HepG2 (cell line): ENCODE measurements at regions not wholly inside any gene's neighbourhood (a gene's known extent, or its start where the extent isn't known, plus 50 kb on each side); places are given as distances from the start of the nearest gene placed in this dataset.
A peak's percentile ranks its signal among the peaks of the same experiment; 100 is the strongest.

Source experiments
- ATAC-seq: fragments of 200-7000 bp; cut with Tn5 transposase; 3 replicates; pipeline ENCODE4 v1.9.1; 2020; ENCODE audit warnings: mild to moderate bottlenecking, moderate library complexity
- BruUV-seq: library from RNA; stranded (reverse); fragments of 400-500 nt; replicated peaks from 2 replicates; lab custom pipeline; 2021; lab: Mats Ljungman, UMichigan
- CTCF ChIA-PET: fragments of 300-600 bp; formaldehyde crosslinking; extraction: SDS; loops from one replicate; lab custom pipeline; 2021; ENCODE audit warnings: low total read pairs, inconsistent platforms, low intra/inter-chr PET ratio; lab: Yijun Ruan, JAX
- POLR2A ChIA-PET: fragments of 350-600 bp; sonication (Branson Sonifier 250); formaldehyde crosslinking; loops from one replicate; lab custom pipeline; 2020; ENCODE audit warnings: antibody characterized with exemption, inconsistent platforms; lab: Yijun Ruan, JAX
- DNase-seq: peaks from one replicate; pipeline ENCODE4 v3.0.0-alpha.2; 2015; ENCODE audit warnings: low spot score
- FAIRE-seq: peaks from 3 replicates; lab custom pipeline; 2011; peaks lifted over from hg19 to GRCh38; lab: Jason Lieb, UNC
- H2AFZ ChIP-seq: one replicate; pipeline ENCODE4 v1.6.1; 2011; ENCODE audit warnings: low read length, inconsistent platforms
- H3K27ac ChIP-seq: fragments of 300-600 bp; 3 replicates; pipeline ENCODE4 v1.8.0; 2011; ENCODE audit warnings: mixed run types, mild to moderate bottlenecking, mixed read lengths, low read length, inconsistent platforms; ENCODE audit not compliant: insufficient read depth; ENCODE audit errors: extremely low read length
- H3K27me3 ChIP-seq, 2 experiments: fragments of 200-600 bp in 1 of 2; 2 replicates in 1 of 2; 3 replicates in 1 of 2; pipeline versions ENCODE4 v1.6.0 to v1.8.0; 2011; ENCODE audit warnings: low read length in 2 of 2, mild to moderate bottlenecking in 2 of 2, moderate library complexity in 2 of 2, inconsistent platforms in 1 of 2; ENCODE audit not compliant: insufficient read depth in 2 of 2, control insufficient read depth in 1 of 2
- H3K36me3 ChIP-seq, 2 experiments: fragments of 200-600 bp in 1 of 2; replicated peaks in 1 of 2; 2 replicates in 1 of 2; 3 replicates in 1 of 2; pipeline versions ENCODE4 v1.5.1 to v1.8.0; 2011; ENCODE audit warnings: low read length in 2 of 2, inconsistent platforms in 1 of 2; ENCODE audit not compliant: insufficient read depth in 2 of 2, control insufficient read depth in 1 of 2
- H3K4me1 ChIP-seq: 2 replicates; pipeline ENCODE4 v1.5.1; 2012; ENCODE audit warnings: low read length, inconsistent platforms; ENCODE audit not compliant: insufficient read depth
- H3K4me2 ChIP-seq: 2 replicates; pipeline ENCODE4 v1.6.0; 2011; ENCODE audit warnings: low read depth, low read length, inconsistent platforms
- H3K4me3 ChIP-seq, 3 experiments: fragments of 200-600 bp in 1 of 3; sonication (generic), shearing (Covaris generic) in 1 of 3; replicated peaks in 1 of 3; 2 replicates each; pipeline ENCODE4 v1.5.1; 2011 to 2016; ENCODE audit warnings: low read length in 3 of 3, inconsistent platforms in 2 of 3, low read depth in 2 of 3, mild to moderate bottlenecking in 2 of 3, control low read depth in 1 of 3, mixed read lengths in 1 of 3; ENCODE audit not compliant: insufficient read depth in 1 of 3
- H3K79me2 ChIP-seq: one replicate; pipeline ENCODE4 v1.6.1; 2011; ENCODE audit warnings: low read length, inconsistent platforms; ENCODE audit not compliant: insufficient read depth
- H3K9ac ChIP-seq: 2 replicates; pipeline ENCODE4 v1.6.0; 2011; ENCODE audit warnings: mild to moderate bottlenecking, low read depth, low read length, inconsistent platforms; ENCODE audit not compliant: insufficient read depth
- H3K9me3 ChIP-seq: 2 replicates; pipeline ENCODE4 v1.5.1; 2012; ENCODE audit warnings: mild to moderate bottlenecking, low read length
- H4K20me1 ChIP-seq: 2 replicates; pipeline ENCODE4 v1.6.0; 2011; ENCODE audit warnings: inconsistent platforms, mild to moderate bottlenecking, low read length, moderate library complexity; ENCODE audit not compliant: insufficient read depth
- ADNP ChIP-seq: sonication (generic); formaldehyde crosslinking; IDR thresholded peaks from 2 replicates; pipeline ENCODE4 v1.4.0; 2020; ENCODE audit warnings: missing genetic modification reagents
- ATF7 ChIP-seq, 2 experiments: fragments of 450-650 bp in 1 of 2; sonication (generic) in 1 of 2; formaldehyde crosslinking in 1 of 2; IDR thresholded peaks; 2 replicates each; pipeline versions ENCODE4 v1.4.0 to v1.6.1; 2016 to 2020; ENCODE audit warnings: antibody characterized with exemption in 1 of 2, mild to moderate bottlenecking in 1 of 2, missing genetic modification reagents in 1 of 2
- CREB1 ChIP-seq, 2 experiments: fragments of 450-650 bp in 1 of 2; IDR thresholded peaks; 2 replicates each; pipeline ENCODE4 v1.6.1; 2016 to 2017; ENCODE audit warnings: control low read depth in 1 of 2, mild to moderate bottlenecking in 1 of 2, missing compliant biosample characterization in 1 of 2, missing genetic modification characterization in 1 of 2
- FOXK2 ChIP-seq: fragments of 450-650 bp; IDR thresholded peaks from 2 replicates; pipeline ENCODE4 v1.6.1; 2016
- SALL2 ChIP-seq: sonication (generic); formaldehyde crosslinking; IDR thresholded peaks from 2 replicates; pipeline ENCODE4 v1.8.1; 2023; ENCODE audit warnings: mild to moderate bottlenecking, missing genetic modification reagents, inconsistent platforms
- SETDB1 ChIP-seq: sonication (generic); formaldehyde crosslinking; IDR thresholded peaks from 2 replicates; pipeline ENCODE4 v1.5.1; 2020; ENCODE audit warnings: missing genetic modification reagents, mild to moderate bottlenecking, borderline replicate concordance
- ZFP41 ChIP-seq: sonication (generic); formaldehyde crosslinking; IDR thresholded peaks from 2 replicates; pipeline ENCODE4 v1.4.0; 2020; ENCODE audit warnings: mild to moderate bottlenecking, missing genetic modification reagents, borderline replicate concordance
- ZFP82 ChIP-seq: sonication (generic); formaldehyde crosslinking; IDR thresholded peaks from 2 replicates; pipeline ENCODE4 v1.5.1; 2020; ENCODE audit warnings: mild to moderate bottlenecking, missing genetic modification reagents, borderline replicate concordance
- WGBS: methylation state at CpG from one replicate; pipeline ENCODE4 v1.1.6; 2017; ENCODE audit warnings: low lambda C conversion rate; 5-methylcytosine and 5-hydroxymethylcytosine counted together
- in situ Hi-C: cut with HindIII; loops from 2 replicates; pipeline ENCODE4 v1.10.0; 2017; ENCODE audit warnings: low pct_unique_long_range_greater_than_20kb; ENCODE audit not compliant: extremely low pct_ligation_motif_present
- intact Hi-C: fragments of 100-400 bp; cut with micrococcal nuclease; formaldehyde crosslinking; loops from one replicate; pipeline ENCODE4 v1.10.0; 2022; ENCODE audit not compliant: unreplicated experiment
- TF ChIP-seq, protein P1 (sequence below): sonication (generic); formaldehyde crosslinking; conservative IDR thresholded peaks from 2 replicates; pipeline ENCODE4 v1.5.0; 2020; ENCODE audit warnings: missing genetic modification reagents

DNA sequence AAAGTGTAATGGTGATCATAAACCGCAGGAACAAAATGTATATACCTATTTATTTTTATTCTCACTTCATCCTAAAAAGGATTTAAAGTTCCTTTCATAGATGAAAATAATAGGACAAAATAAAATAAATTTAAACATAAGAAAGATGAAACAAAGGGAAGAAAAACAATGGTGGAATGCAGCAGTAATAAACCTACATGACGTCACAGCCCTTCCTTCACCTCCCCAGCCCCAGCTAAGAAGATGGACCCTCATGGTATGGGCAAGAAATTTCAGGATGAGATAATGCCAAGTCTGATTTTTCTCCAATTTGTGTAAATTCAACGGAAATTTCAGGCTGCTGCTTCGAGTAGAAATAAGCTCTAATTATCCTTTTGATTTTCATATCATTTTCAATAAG is 381.0 kb downstream of the LRIG3 start:
- CTCF ChIA-PET = interaction anchor here (3.1 kb wide), 1 partner anchor 610 kb away, joined by 43 read pairs; no protein-coding TSS in a partner anchor
- intact Hi-C loops = no loop called here
- no peak overlapping the region for H2AFZ ChIP-seq

More for the DNA sequence above, 381.0 kb downstream of the LRIG3 start:
- Histone ChIP-seq H3K9me3 (no peaks in the 10 kb centered on the region), H3K9ac (no peak overlapping the region), H3K36me3 (no peaks in the 10 kb centered on the region), H3K79me2 (no peaks in the 10 kb centered on the region), H4K20me1 (no peaks in the 10 kb centered on the region), H3K4me3 (no peak overlapping the region), H3K4me2 (no peak overlapping the region), H3K27ac (no peak overlapping the region), H3K4me1 (no peaks in the 10 kb centered on the region), H3K27me3 (no peaks in the 10 kb centered on the region)
- BruUV-seq = no TSS peak
- FAIRE-seq = no peak
- in situ Hi-C loops = no loop called here
- DNase-seq = no peak
- WGBS = 9% methylated on average over 4 of the region's 4 CpGs
- TF ChIP-seq ATF7 (IDR thresholded peaks at IDR 0.05) (peak; percentile 66), ATF7 (CRISPR knock-in tag; IDR thresholded peaks at IDR 0.05) (no peak), CREB1 (IDR thresholded peaks at IDR 0.05) (peak; percentile 92), CREB1 (CRISPR knock-in tag; IDR thresholded peaks at IDR 0.05) (no peak), ZFP41 (CRISPR knock-in tag) (no peak), ADNP (CRISPR knock-in tag) (no peak), SALL2 (no peak), ZFP82 (CRISPR knock-in tag) (no peak), FOXK2 (no peak), SETDB1 (CRISPR knock-in tag) (no peak)
- TF ChIP-seq, protein P1, sequence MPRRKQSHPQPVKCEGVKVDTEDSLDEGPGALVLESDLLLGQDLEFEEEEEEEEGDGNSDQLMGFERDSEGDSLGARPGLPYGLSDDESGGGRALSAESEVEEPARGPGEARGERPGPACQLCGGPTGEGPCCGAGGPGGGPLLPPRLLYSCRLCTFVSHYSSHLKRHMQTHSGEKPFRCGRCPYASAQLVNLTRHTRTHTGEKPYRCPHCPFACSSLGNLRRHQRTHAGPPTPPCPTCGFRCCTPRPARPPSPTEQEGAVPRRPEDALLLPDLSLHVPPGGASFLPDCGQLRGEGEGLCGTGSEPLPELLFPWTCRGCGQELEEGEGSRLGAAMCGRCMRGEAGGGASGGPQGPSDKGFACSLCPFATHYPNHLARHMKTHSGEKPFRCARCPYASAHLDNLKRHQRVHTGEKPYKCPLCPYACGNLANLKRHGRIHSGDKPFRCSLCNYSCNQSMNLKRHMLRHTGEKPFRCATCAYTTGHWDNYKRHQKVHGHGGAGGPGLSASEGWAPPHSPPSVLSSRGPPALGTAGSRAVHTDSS (CRISPR knock-in tag) = no peak
- ATAC-seq = no peak
- POLR2A ChIA-PET = no interaction called here
